CD4-positive, alpha-beta T cell (primary cell): ENCODE measurements at regions not wholly inside any gene's neighbourhood (a gene's known extent, or its start where the extent isn't known, plus 50 kb on each side); places are given as distances from the start of the nearest gene placed in this dataset.

ENCODE experiments used
- ATAC-seq: fragments of 200-7000 bp; cut with Tn5 transposase; one replicate; pipeline ENCODE4 v1.10.0; 2022; ENCODE audit warnings: mild to moderate bottlenecking; ENCODE audit not compliant: poor library complexity
- CTCF ChIA-PET: fragments of 350-600 bp; sonication (Branson Sonifier 250); formaldehyde crosslinking; loops from one replicate; lab custom pipeline; 2021; ENCODE audit warnings: antibody characterized with exemption, inconsistent platforms; lab: Charles Lee
- POLR2A ChIA-PET: fragments of 350-600 bp; sonication (Branson Sonifier 250); formaldehyde crosslinking; loops from one replicate; lab custom pipeline; 2021; ENCODE audit warnings: antibody characterized with exemption, inconsistent platforms; lab: Charles Lee
- DNase-seq, 14 experiments: peaks; one replicate each; pipeline ENCODE4 v3.0.0-alpha.2; 2013 to 2020; ENCODE audit warnings: mixed read lengths in 2 of 14
- H3K27ac ChIP-seq, 2 donors: one replicate each; pipeline versions ENCODE4 v1.5.1 to v1.7.0; 2013; ENCODE audit warnings: low read length in 2 of 2, low read depth in 1 of 2, mild to moderate bottlenecking in 1 of 2
- H3K27me3 ChIP-seq, 2 experiments: 1 replicate in 1 of 2; 2 replicates in 1 of 2; pipeline versions ENCODE4 v1.6.1 to v1.7.0; 2013; ENCODE audit warnings: low read length in 2 of 2, control low read depth in 1 of 2, mild to moderate bottlenecking in 1 of 2, moderate library complexity in 1 of 2; ENCODE audit not compliant: insufficient read depth in 2 of 2, control insufficient read depth in 1 of 2
- H3K36me3 ChIP-seq: one replicate; pipeline ENCODE4 v1.6.1; 2013; ENCODE audit warnings: low read length, control low read depth; ENCODE audit not compliant: insufficient read depth
- H3K4me1 ChIP-seq: one replicate; pipeline ENCODE4 v1.6.1; 2013; ENCODE audit warnings: low read length, control low read depth; ENCODE audit not compliant: insufficient read depth
- H3K4me3 ChIP-seq: one replicate; pipeline ENCODE4 v1.5.1; 2013; ENCODE audit warnings: mild to moderate bottlenecking, low read length, moderate library complexity
- H3K9me3 ChIP-seq, 2 experiments: 1 replicate in 1 of 2; 2 replicates in 1 of 2; pipeline versions ENCODE4 v1.6.1 to v1.7.0; 2013; ENCODE audit warnings: low read length in 2 of 2, mild to moderate bottlenecking in 2 of 2, control low read depth in 1 of 2, moderate library complexity in 1 of 2; ENCODE audit not compliant: control insufficient read depth in 1 of 2, insufficient read depth in 1 of 2
- H3K27ac Mint-ChIP-seq: one replicate; pipeline ENCODE4 v1.8.0; 2020; ENCODE audit warnings: mixed read lengths
- H3K27me3 Mint-ChIP-seq: one replicate; pipeline ENCODE4 v1.8.0; 2021; ENCODE audit warnings: mixed read lengths
- H3K36me3 Mint-ChIP-seq: one replicate; pipeline ENCODE4 v1.8.0; 2021; ENCODE audit warnings: low read depth, mixed read lengths
- H3K4me1 Mint-ChIP-seq: one replicate; pipeline ENCODE4 v1.8.0; 2021; ENCODE audit warnings: low read depth, mixed read lengths
- H3K4me3 Mint-ChIP-seq: one replicate; pipeline ENCODE4 v1.8.0; 2020; ENCODE audit warnings: mild to moderate bottlenecking, mixed read lengths
- H3K9me3 Mint-ChIP-seq: one replicate; pipeline ENCODE4 v1.8.0; 2020; ENCODE audit warnings: mixed read lengths
- intact Hi-C, 2 experiments: fragments of 100-400 bp; cut with DNase I in 1 of 2; cut with micrococcal nuclease in 1 of 2; formaldehyde crosslinking; loops; one replicate each; pipeline versions ENCODE4 v1.15.1 to v1.9.0; 2023 to 2025; cut with DNase I, micrococcal nuclease
- TF ChIP-seq, protein P1 (sequence below): fragments of 200-600 bp; IDR thresholded peaks from one replicate; pipeline ENCODE4 v1.8.0; 2022; ENCODE audit warnings: antibody characterized with exemption, mild to moderate bottlenecking

DNA sequence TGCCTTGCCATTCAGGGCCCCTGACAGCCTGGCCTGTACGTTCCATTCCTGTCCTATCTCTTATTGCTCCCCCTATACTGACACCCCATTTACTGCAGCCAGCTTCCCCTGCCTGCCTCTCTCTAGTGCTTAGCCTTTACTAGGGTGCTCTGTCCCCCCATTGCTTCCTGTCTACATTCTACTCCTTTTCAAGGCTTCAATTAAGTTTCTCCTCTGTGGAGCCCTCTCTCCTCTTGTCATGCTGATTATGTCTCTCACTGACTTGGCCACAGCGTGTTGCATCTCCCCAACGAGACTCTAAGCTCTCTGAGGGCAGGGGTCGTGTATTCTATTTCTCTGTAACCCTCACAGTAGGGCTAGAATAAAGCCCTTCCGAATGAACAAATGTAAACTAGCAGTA is 185.2 kb downstream of the RPLP1 start:
- no peaks in the 10 kb centered on the region for H3K9me3 ChIP-seq
- H3K4me1 Mint-ChIP-seq = no peaks in the 10 kb centered on the region
- H3K27ac Mint-ChIP-seq = no peak overlapping the region
- TF ChIP-seq, protein P1, sequence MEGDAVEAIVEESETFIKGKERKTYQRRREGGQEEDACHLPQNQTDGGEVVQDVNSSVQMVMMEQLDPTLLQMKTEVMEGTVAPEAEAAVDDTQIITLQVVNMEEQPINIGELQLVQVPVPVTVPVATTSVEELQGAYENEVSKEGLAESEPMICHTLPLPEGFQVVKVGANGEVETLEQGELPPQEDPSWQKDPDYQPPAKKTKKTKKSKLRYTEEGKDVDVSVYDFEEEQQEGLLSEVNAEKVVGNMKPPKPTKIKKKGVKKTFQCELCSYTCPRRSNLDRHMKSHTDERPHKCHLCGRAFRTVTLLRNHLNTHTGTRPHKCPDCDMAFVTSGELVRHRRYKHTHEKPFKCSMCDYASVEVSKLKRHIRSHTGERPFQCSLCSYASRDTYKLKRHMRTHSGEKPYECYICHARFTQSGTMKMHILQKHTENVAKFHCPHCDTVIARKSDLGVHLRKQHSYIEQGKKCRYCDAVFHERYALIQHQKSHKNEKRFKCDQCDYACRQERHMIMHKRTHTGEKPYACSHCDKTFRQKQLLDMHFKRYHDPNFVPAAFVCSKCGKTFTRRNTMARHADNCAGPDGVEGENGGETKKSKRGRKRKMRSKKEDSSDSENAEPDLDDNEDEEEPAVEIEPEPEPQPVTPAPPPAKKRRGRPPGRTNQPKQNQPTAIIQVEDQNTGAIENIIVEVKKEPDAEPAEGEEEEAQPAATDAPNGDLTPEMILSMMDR = no peak
- H3K4me1 ChIP-seq = no peaks in the 10 kb centered on the region
- H3K4me3 ChIP-seq = no peak overlapping the region
- CTCF ChIA-PET = no interaction called here
- ATAC-seq = no peak
- no peak overlapping the region for H3K27ac ChIP-seq
- no peak for DNase-seq
- no peaks in the 10 kb centered on the region for H3K36me3 ChIP-seq
- intact Hi-C loops = no loop called here
- POLR2A ChIA-PET = no interaction called here
- H3K4me3 Mint-ChIP-seq = no peak overlapping the region
- no peaks in the 10 kb centered on the region for H3K36me3 Mint-ChIP-seq
- H3K9me3 Mint-ChIP-seq = peaks cover 6% of the 10 kb centered on the region
- peaks cover 0 to 4% of the 10 kb centered on the region in 2 experiments for H3K27me3 ChIP-seq
- peaks cover 10% of the 10 kb centered on the region for H3K27me3 Mint-ChIP-seq

DNA sequence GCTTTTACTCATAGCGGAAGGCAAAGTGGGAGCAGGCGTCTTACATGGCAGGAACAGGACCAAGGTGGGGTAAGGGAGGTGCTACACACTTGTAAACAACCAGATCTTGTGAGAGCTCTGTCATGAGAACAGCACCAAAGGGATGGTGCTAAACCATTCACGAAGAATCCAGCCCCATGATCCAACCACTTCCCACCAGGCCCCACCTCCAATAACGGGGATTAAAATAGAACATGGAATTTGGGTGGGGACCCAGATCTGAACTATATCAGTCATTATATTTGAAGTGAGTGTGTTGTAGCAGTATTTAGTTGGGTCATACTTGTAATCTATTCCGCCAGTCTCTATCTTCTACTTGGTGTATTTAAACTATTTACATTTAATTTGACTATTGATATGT is 190.9 kb downstream of the RPLP1 start:
- no peaks in the 10 kb centered on the region for H3K4me1 Mint-ChIP-seq
- CTCF ChIA-PET = no interaction called here
- ATAC-seq = no peak

DNA sequence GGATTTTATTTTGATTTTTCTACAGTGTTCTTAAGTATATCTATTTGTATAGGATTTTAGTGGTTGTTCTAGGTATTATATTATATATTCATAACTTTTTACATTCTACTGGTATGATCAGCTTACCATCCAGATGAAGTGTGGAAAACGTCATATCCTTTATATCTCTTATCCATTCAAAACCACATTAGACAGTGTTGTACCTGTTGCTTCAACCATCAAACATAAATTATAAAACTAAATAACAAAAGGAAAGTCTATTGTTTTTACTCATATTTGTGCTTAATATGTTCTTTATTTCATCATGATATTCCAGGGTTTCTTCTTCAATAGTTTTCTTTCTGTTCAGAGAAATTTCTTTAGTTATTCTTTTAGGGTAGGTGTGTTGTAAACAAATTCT is 191.4 kb downstream of the RPLP1 start:
- CTCF ChIA-PET = no interaction called here
- DNase-seq = no peak
- Mint-ChIP-seq H3K4me1 (no peaks in the 10 kb centered on the region), H3K36me3 (no peaks in the 10 kb centered on the region), H3K27me3 (no peaks in the 10 kb centered on the region), H3K4me3 (no peak overlapping the region), H3K9me3 (peaks cover 6% of the 10 kb centered on the region), H3K27ac (no peak overlapping the region)
- POLR2A ChIA-PET = no interaction called here
- no peak for ATAC-seq
- Histone ChIP-seq H3K4me1 (peaks cover 5% of the 10 kb centered on the region), H3K4me3 (no peak overlapping the region), H3K27ac (no peak overlapping the region), H3K27me3 (no peaks in the 10 kb centered on the region), H3K36me3 (no peaks in the 10 kb centered on the region), H3K9me3 (no peaks in the 10 kb centered on the region)
- TF ChIP-seq, protein P1 = no peak
- intact Hi-C loops = no loop called here

More for the DNA sequence above, 190.9 kb downstream of the RPLP1 start:
- Mint-ChIP-seq H3K36me3 (no peaks in the 10 kb centered on the region), H3K9me3 (peaks cover 6% of the 10 kb centered on the region), H3K4me3 (no peak overlapping the region), H3K27ac (no peak overlapping the region), H3K27me3 (no peaks in the 10 kb centered on the region)
- no peak overlapping the region for H3K27ac ChIP-seq
- DNase-seq = no peak
- peaks cover 2% of the 10 kb centered on the region for H3K4me1 ChIP-seq
- POLR2A ChIA-PET = no interaction called here
- no peak overlapping the region for H3K4me3 ChIP-seq
- H3K9me3 ChIP-seq = no peaks in the 10 kb centered on the region
- intact Hi-C loops = no loop called here
- TF ChIP-seq, protein P1 = no peak
- no peaks in the 10 kb centered on the region for H3K36me3 ChIP-seq
- H3K27me3 ChIP-seq = no peaks in the 10 kb centered on the region
